Endodermal cell (in vitro differentiated cells): ENCODE measurements at regions not wholly inside any gene's neighbourhood (a gene's known extent, or its start where the extent isn't known, plus 50 kb on each side); places are given as distances from the start of the nearest gene placed in this dataset.

ENCODE experiments used
- DNase-seq: peaks from one replicate; pipeline ENCODE4 v3.0.0-alpha.2; 2017
- H3K27ac ChIP-seq: 2 replicates; pipeline ENCODE4 v1.5.1; 2013; ENCODE audit warnings: mild to moderate bottlenecking, low read depth, low read length, moderate library complexity
- H3K27me3 ChIP-seq: 2 replicates; pipeline ENCODE4 v1.6.1; 2013; ENCODE audit warnings: mild to moderate bottlenecking, low read length, moderate library complexity; ENCODE audit not compliant: insufficient read depth, control insufficient read depth, poor library complexity, severe bottlenecking
- H3K36me3 ChIP-seq: 2 replicates; pipeline ENCODE4 v1.7.0; 2013; ENCODE audit warnings: mild to moderate bottlenecking, low read length, moderate library complexity; ENCODE audit not compliant: control insufficient read depth, insufficient read depth
- H3K4me1 ChIP-seq: one replicate; pipeline ENCODE4 v1.7.0; 2013; ENCODE audit warnings: low read length; ENCODE audit not compliant: control insufficient read depth, insufficient read depth
- H3K4me3 ChIP-seq: 2 replicates; pipeline ENCODE4 v1.5.1; 2013; ENCODE audit warnings: mild to moderate bottlenecking, low read length, moderate library complexity
- H3K9ac ChIP-seq: 2 replicates; pipeline ENCODE4 v1.6.1; 2013; ENCODE audit warnings: mild to moderate bottlenecking, low read length, moderate library complexity; ENCODE audit not compliant: poor library complexity, severe bottlenecking; ENCODE audit errors: extremely low read depth
- H3K9me3 ChIP-seq: 2 replicates; pipeline ENCODE4 v1.6.1; 2013; ENCODE audit warnings: mild to moderate bottlenecking, low read length, moderate library complexity; ENCODE audit not compliant: control insufficient read depth
- H3K27ac Mint-ChIP-seq: 2 replicates; pipeline ENCODE4 v1.8.0; 2020; ENCODE audit warnings: mixed read lengths
- H3K27me3 Mint-ChIP-seq: 2 replicates; pipeline ENCODE4 v1.8.0; 2021; ENCODE audit warnings: mild to moderate bottlenecking, mixed read lengths; ENCODE audit not compliant: insufficient read depth
- H3K36me3 Mint-ChIP-seq: 2 replicates; pipeline ENCODE4 v1.8.0; 2020; ENCODE audit warnings: low read depth, mixed read lengths
- H3K4me1 Mint-ChIP-seq: 2 replicates; pipeline ENCODE4 v1.8.0; 2020; ENCODE audit warnings: mixed read lengths
- H3K4me3 Mint-ChIP-seq: 2 replicates; pipeline ENCODE4 v1.8.0; 2020; ENCODE audit warnings: mild to moderate bottlenecking, moderate library complexity, mixed read lengths
- H3K9me3 Mint-ChIP-seq: 2 replicates; pipeline ENCODE4 v1.8.0; 2020; ENCODE audit warnings: mild to moderate bottlenecking, mixed read lengths
- WGBS, 2 experiments: methylation state at CpG; one replicate each; pipeline versions ENCODE4 v1.1.5 to v1.1.7; 2013; ENCODE audit warnings: missing lambda C conversion rate in 2 of 2, mixed read lengths in 1 of 2; ENCODE audit not compliant: insufficient coverage in 1 of 2, insufficient read length in 1 of 2; 5-methylcytosine and 5-hydroxymethylcytosine counted together
- TF ChIP-seq, protein P1 (sequence below): fragments of 200-600 bp; sonication (generic); conservative IDR thresholded peaks from 2 replicates; pipeline ENCODE4 v1.5.0; 2021; ENCODE audit warnings: antibody characterized with exemption, mild to moderate bottlenecking

DNA sequence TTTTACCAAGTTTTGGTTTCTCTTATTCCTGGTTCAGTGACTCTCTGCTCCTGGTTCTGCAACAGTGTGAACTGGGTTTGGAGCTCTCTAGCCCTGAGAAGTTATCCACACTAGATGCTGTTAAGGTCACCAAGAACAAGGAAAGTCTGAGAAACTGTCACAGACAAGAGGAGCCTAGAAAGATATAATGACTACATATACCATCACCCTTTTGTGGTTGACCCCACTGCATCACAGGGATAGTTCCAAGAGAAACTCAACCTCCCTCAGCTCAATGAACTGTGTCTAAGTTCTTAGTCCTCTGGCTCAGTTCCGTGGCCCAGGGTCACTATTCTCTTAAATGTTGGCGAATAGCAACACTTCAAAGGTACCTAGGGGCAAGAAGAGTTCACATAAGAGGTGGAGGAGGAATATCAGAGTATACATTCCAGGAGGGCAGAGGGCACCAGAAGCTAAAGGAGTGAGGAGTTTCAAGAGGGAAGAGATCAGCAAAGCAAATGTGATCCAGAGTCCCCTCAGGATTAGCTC is 171.5 kb downstream of the BUB3 start:
- DNase-seq: peak; percentile 7
- H3K36me3 Mint-ChIP-seq: no peaks in the 10 kb centered on the region
- no peak overlapping the region for H3K27ac Mint-ChIP-seq
- H3K4me1 Mint-ChIP-seq: no peaks in the 10 kb centered on the region
- H3K4me1 ChIP-seq: no peaks in the 10 kb centered on the region
- H3K36me3 ChIP-seq: no peaks in the 10 kb centered on the region
- no peaks in the 10 kb centered on the region for H3K27me3 ChIP-seq
- TF ChIP-seq, protein P1, sequence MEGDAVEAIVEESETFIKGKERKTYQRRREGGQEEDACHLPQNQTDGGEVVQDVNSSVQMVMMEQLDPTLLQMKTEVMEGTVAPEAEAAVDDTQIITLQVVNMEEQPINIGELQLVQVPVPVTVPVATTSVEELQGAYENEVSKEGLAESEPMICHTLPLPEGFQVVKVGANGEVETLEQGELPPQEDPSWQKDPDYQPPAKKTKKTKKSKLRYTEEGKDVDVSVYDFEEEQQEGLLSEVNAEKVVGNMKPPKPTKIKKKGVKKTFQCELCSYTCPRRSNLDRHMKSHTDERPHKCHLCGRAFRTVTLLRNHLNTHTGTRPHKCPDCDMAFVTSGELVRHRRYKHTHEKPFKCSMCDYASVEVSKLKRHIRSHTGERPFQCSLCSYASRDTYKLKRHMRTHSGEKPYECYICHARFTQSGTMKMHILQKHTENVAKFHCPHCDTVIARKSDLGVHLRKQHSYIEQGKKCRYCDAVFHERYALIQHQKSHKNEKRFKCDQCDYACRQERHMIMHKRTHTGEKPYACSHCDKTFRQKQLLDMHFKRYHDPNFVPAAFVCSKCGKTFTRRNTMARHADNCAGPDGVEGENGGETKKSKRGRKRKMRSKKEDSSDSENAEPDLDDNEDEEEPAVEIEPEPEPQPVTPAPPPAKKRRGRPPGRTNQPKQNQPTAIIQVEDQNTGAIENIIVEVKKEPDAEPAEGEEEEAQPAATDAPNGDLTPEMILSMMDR: no peak
- H3K4me3 ChIP-seq: no peak overlapping the region
- 83 to 85% methylated on average over 1 to 2 of the region's 2 CpGs for WGBS, 2 experiments
- H3K27me3 Mint-ChIP-seq: no peaks in the 10 kb centered on the region
- H3K27ac ChIP-seq: no peak overlapping the region
- H3K9me3 ChIP-seq: no peaks in the 10 kb centered on the region
- no peak overlapping the region for H3K9ac ChIP-seq
- peaks cover 6% of the 10 kb centered on the region for H3K9me3 Mint-ChIP-seq
- H3K4me3 Mint-ChIP-seq: no peak overlapping the region

DNA sequence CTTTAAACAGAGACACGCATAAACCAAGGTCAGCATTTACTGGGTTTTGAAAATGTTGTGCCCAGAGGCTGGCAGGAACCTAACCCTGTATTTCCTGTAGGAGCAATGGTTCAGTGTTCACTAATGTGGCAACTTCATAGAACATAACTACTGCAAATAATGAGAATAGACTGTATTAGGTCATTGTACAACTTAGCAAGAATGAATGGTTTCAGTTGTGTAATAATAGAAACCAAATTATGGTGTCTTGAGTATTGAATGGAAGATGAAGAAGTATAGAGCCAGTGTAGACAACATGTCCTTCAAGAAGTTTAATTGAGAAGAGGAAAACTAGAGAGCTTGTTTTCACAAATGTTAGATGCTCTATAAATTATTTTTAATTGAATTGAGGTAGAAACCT is 172.5 kb downstream of the BUB3 start:
- WGBS, 2 experiments: 79 to 100% methylated on average over 1 of the region's 1 CpG
- no peak overlapping the region for H3K27ac Mint-ChIP-seq

DNA sequence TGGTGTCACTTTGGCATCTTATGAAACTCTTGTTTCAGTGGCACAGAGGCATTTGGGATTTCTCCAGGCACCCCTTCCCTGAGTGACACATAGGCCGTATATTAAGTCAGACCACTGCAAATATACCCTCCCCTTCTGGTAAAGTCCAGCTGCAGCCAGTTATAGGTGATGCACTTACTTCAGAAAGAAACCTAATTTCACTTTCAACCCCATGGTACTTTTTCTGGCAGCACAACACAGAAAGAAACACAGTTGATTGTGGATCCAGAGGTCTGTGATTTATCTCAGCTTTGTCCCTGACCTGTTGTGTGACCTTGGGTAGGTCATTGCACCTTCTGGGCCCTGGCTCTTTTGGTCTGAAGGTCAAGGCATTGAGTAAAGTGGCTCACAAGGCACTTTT is 173.2 kb downstream of the BUB3 start:
- peak; percentile 10 for DNase-seq
- no peak overlapping the region for H3K27ac ChIP-seq

More for the DNA sequence above, 172.5 kb downstream of the BUB3 start:
- Histone ChIP-seq H3K4me3 (no peak overlapping the region), H3K27me3 (no peaks in the 10 kb centered on the region), H3K9ac (no peak overlapping the region), H3K36me3 (no peaks in the 10 kb centered on the region), H3K4me1 (no peaks in the 10 kb centered on the region), H3K9me3 (no peaks in the 10 kb centered on the region), H3K27ac (no peak overlapping the region)
- no peak for DNase-seq
- Mint-ChIP-seq H3K36me3 (no peaks in the 10 kb centered on the region), H3K27me3 (no peaks in the 10 kb centered on the region), H3K4me1 (no peaks in the 10 kb centered on the region), H3K4me3 (no peak overlapping the region), H3K9me3 (peaks cover 6% of the 10 kb centered on the region)
- TF ChIP-seq, protein P1: no peak

More for the DNA sequence above, 173.2 kb downstream of the BUB3 start:
- Histone ChIP-seq H3K9me3 (no peaks in the 10 kb centered on the region), H3K9ac (no peak overlapping the region), H3K27me3 (no peaks in the 10 kb centered on the region), H3K4me1 (no peaks in the 10 kb centered on the region), H3K4me3 (no peak overlapping the region), H3K36me3 (no peaks in the 10 kb centered on the region)
- H3K4me3 Mint-ChIP-seq: no peak overlapping the region
- H3K27me3 Mint-ChIP-seq: no peaks in the 10 kb centered on the region
- no peaks in the 10 kb centered on the region for H3K4me1 Mint-ChIP-seq
- peaks cover 6% of the 10 kb centered on the region for H3K9me3 Mint-ChIP-seq
- no peak overlapping the region for H3K27ac Mint-ChIP-seq
- TF ChIP-seq, protein P1: no peak
- H3K36me3 Mint-ChIP-seq: no peaks in the 10 kb centered on the region
- 94% methylated on average over 1 of the region's 1 CpG; no CpG with 5 or more reads in 1 of the 2 experiments for WGBS, 2 experiments
